Astrocyte (in vitro differentiated cells and primary cell): ENCODE measurements at regions not wholly inside any gene's neighbourhood (a gene's known extent, or its start where the extent isn't known, plus 50 kb on each side); places are given as distances from the start of the nearest gene placed in this dataset.

Source experiments
- DNase-seq: peaks from one replicate; pipeline ENCODE4 v3.0.0-alpha.2; 2010; ENCODE audit warnings: low read depth
- FAIRE-seq: peaks from 2 replicates; lab custom pipeline; 2011; peaks lifted over from hg19 to GRCh38; lab: Jason Lieb, UNC
- H2AFZ ChIP-seq: 2 replicates; pipeline ENCODE4 v1.6.0; 2012; ENCODE audit warnings: low read depth, low read length, inconsistent platforms
- H3K27ac ChIP-seq: 2 replicates; pipeline ENCODE4 v1.5.1; 2011; ENCODE audit warnings: low read depth, low read length, inconsistent platforms
- H3K27me3 ChIP-seq: 2 replicates; pipeline ENCODE4 v1.6.0; 2011; ENCODE audit warnings: low read length, inconsistent platforms; ENCODE audit not compliant: insufficient read depth
- H3K36me3 ChIP-seq: 2 replicates; pipeline ENCODE4 v1.5.1; 2011; ENCODE audit warnings: low read length, inconsistent platforms; ENCODE audit not compliant: insufficient read depth
- H3K4me1 ChIP-seq: 2 replicates; pipeline ENCODE4 v1.5.1; 2011; ENCODE audit warnings: low read length, inconsistent platforms; ENCODE audit not compliant: insufficient read depth
- H3K4me2 ChIP-seq: 2 replicates; pipeline ENCODE4 v1.6.0; 2012; ENCODE audit warnings: low read length, inconsistent platforms
- H3K4me3 ChIP-seq: 2 replicates; pipeline ENCODE4 v1.5.1; 2011; ENCODE audit warnings: low read depth, mild to moderate bottlenecking, low read length, inconsistent platforms; ENCODE audit not compliant: insufficient read depth
- H3K79me2 ChIP-seq: 2 replicates; pipeline ENCODE4 v1.6.0; 2012; ENCODE audit warnings: mild to moderate bottlenecking, low read length, inconsistent platforms; ENCODE audit not compliant: insufficient read depth
- H3K9ac ChIP-seq: 2 replicates; pipeline ENCODE4 v1.6.0; 2012; ENCODE audit warnings: mild to moderate bottlenecking, low read length, inconsistent platforms
- H3K9me3 ChIP-seq: 2 replicates; pipeline ENCODE4 v1.5.1; 2012; ENCODE audit warnings: low read depth, mild to moderate bottlenecking, low read length, inconsistent platforms; ENCODE audit not compliant: insufficient read depth
- H4K20me1 ChIP-seq: 2 replicates; pipeline ENCODE4 v1.6.0; 2012; ENCODE audit warnings: low read length, inconsistent platforms; ENCODE audit not compliant: insufficient read depth
- H3K27ac Mint-ChIP-seq: one replicate; pipeline ENCODE4 v1.8.0; 2021; ENCODE audit warnings: mild to moderate bottlenecking, mixed read lengths; ENCODE audit not compliant: unreplicated experiment
- H3K27me3 Mint-ChIP-seq: one replicate; pipeline ENCODE4 v1.8.0; 2021; ENCODE audit warnings: low read depth, mixed read lengths; ENCODE audit not compliant: unreplicated experiment
- H3K36me3 Mint-ChIP-seq: one replicate; pipeline ENCODE4 v1.8.0; 2021; ENCODE audit warnings: low read depth, mixed read lengths; ENCODE audit not compliant: unreplicated experiment
- H3K4me1 Mint-ChIP-seq: one replicate; pipeline ENCODE4 v1.8.0; 2021; ENCODE audit warnings: low read depth, mixed read lengths; ENCODE audit not compliant: unreplicated experiment
- H3K4me3 Mint-ChIP-seq: one replicate; pipeline ENCODE4 v1.8.0; 2021; ENCODE audit warnings: mild to moderate bottlenecking, moderate library complexity, mixed read lengths; ENCODE audit not compliant: unreplicated experiment
- H3K9me3 Mint-ChIP-seq: one replicate; pipeline ENCODE4 v1.8.0; 2021; ENCODE audit warnings: mild to moderate bottlenecking, mixed read lengths; ENCODE audit not compliant: unreplicated experiment
- EZH2 ChIP-seq: IDR thresholded peaks from 2 replicates; pipeline ENCODE4 v1.6.1; 2012; ENCODE audit warnings: mild to moderate bottlenecking, low read length, inconsistent platforms; ENCODE audit not compliant: insufficient read depth
- TF ChIP-seq, protein P1 (sequence below): IDR thresholded peaks from 2 replicates; pipeline ENCODE4 v1.5.1; 2011; ENCODE audit warnings: low read depth, mild to moderate bottlenecking, inconsistent platforms, low read length, moderate library complexity; ENCODE audit not compliant: insufficient read depth

GRCh38 chr12:112713471-112713870 lies 78.1 kb upstream of the RPH3A start:
- no peak overlapping the region for H2AFZ ChIP-seq
- Mint-ChIP-seq H3K4me3 (no peak overlapping the region), H3K36me3 (no peaks in the 10 kb centered on the region), H3K4me1 (no peaks in the 10 kb centered on the region), H3K9me3 (no peaks in the 10 kb centered on the region), H3K27me3 (no peaks in the 10 kb centered on the region), H3K27ac (no peak overlapping the region)
- H3K4me3 ChIP-seq: no peak overlapping the region
- H3K36me3 ChIP-seq: no peaks in the 10 kb centered on the region
- FAIRE-seq: no peak
- TF ChIP-seq, protein P1, sequence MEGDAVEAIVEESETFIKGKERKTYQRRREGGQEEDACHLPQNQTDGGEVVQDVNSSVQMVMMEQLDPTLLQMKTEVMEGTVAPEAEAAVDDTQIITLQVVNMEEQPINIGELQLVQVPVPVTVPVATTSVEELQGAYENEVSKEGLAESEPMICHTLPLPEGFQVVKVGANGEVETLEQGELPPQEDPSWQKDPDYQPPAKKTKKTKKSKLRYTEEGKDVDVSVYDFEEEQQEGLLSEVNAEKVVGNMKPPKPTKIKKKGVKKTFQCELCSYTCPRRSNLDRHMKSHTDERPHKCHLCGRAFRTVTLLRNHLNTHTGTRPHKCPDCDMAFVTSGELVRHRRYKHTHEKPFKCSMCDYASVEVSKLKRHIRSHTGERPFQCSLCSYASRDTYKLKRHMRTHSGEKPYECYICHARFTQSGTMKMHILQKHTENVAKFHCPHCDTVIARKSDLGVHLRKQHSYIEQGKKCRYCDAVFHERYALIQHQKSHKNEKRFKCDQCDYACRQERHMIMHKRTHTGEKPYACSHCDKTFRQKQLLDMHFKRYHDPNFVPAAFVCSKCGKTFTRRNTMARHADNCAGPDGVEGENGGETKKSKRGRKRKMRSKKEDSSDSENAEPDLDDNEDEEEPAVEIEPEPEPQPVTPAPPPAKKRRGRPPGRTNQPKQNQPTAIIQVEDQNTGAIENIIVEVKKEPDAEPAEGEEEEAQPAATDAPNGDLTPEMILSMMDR: no peak
- TF ChIP-seq EZH2: no peak
- no peak overlapping the region for H3K27ac ChIP-seq
- no peak overlapping the region for H3K4me2 ChIP-seq
- no peaks in the 10 kb centered on the region for H3K27me3 ChIP-seq
- no peak for DNase-seq
- H3K9me3 ChIP-seq: no peaks in the 10 kb centered on the region
- H3K9ac ChIP-seq: no peak overlapping the region
- no peaks in the 10 kb centered on the region for H3K79me2 ChIP-seq
- no peaks in the 10 kb centered on the region for H3K4me1 ChIP-seq
- no peaks in the 10 kb centered on the region for H4K20me1 ChIP-seq

GRCh38 chr12:112714166-112714710 lies 77.3 kb upstream of the RPH3A start:
- Histone ChIP-seq H3K4me2 (no peak overlapping the region), H3K27ac (no peak overlapping the region), H3K79me2 (no peaks in the 10 kb centered on the region), H3K9ac (no peak overlapping the region), H2AFZ (no peak overlapping the region), H3K27me3 (no peaks in the 10 kb centered on the region), H3K4me3 (no peak overlapping the region), H3K36me3 (no peaks in the 10 kb centered on the region), H3K4me1 (no peaks in the 10 kb centered on the region), H4K20me1 (no peaks in the 10 kb centered on the region), H3K9me3 (no peaks in the 10 kb centered on the region)
- H3K4me1 Mint-ChIP-seq: no peaks in the 10 kb centered on the region
- H3K36me3 Mint-ChIP-seq: no peaks in the 10 kb centered on the region
- H3K9me3 Mint-ChIP-seq: no peaks in the 10 kb centered on the region
- TF ChIP-seq, protein P1: no peak
- TF ChIP-seq EZH2: no peak
- FAIRE-seq (no peak), DNase-seq (no peak)
- H3K4me3 Mint-ChIP-seq: no peak overlapping the region
- no peak overlapping the region for H3K27ac Mint-ChIP-seq
- H3K27me3 Mint-ChIP-seq: no peaks in the 10 kb centered on the region
